ENCODE measurements at regions not wholly inside any gene's neighbourhood (a gene's known extent, or its start where the extent isn't known, plus 50 kb on each side); places are given as distances from the start of the nearest gene placed in this dataset.

DNA sequence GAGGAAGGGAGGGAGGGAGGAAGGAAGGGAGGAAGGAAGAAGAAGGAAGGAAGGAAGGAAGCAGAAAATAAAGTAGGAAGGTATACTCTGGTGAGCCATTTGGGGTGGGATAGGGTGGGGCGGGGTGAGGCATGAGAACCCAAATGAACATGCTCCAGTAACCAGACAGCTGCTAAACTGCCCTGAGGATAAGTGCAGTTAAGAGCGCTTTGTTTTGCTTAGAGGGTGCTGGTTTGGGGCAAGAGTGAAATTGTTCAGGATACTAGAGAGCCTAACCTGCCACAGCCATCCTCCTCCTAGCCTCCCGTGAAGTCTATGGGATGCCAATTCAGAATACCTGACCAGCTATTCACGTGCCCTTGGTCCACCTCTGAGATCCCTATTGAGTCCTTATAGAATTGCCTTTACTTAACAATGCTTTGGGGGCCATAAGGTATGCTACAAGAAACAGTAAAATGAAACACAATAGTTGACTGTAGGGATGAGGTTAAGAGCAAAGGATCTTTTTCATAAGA, 59.0 kb upstream of the ATF3 start:
- TF ChIP-seq, protein P1, sequence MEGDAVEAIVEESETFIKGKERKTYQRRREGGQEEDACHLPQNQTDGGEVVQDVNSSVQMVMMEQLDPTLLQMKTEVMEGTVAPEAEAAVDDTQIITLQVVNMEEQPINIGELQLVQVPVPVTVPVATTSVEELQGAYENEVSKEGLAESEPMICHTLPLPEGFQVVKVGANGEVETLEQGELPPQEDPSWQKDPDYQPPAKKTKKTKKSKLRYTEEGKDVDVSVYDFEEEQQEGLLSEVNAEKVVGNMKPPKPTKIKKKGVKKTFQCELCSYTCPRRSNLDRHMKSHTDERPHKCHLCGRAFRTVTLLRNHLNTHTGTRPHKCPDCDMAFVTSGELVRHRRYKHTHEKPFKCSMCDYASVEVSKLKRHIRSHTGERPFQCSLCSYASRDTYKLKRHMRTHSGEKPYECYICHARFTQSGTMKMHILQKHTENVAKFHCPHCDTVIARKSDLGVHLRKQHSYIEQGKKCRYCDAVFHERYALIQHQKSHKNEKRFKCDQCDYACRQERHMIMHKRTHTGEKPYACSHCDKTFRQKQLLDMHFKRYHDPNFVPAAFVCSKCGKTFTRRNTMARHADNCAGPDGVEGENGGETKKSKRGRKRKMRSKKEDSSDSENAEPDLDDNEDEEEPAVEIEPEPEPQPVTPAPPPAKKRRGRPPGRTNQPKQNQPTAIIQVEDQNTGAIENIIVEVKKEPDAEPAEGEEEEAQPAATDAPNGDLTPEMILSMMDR (conservative IDR thresholded peaks at IDR 0.05; ENCODE audit: low read depth, low read length): no peak
- TF ChIP-seq EZH2 (IDR thresholded peaks at IDR 0.05; ENCODE audit: low read length, unreplicated experiment) (no peak), EZH2phosphoT487 (IDR thresholded peaks at IDR 0.05; ENCODE audit: borderline replicate concordance, low read length) (no peak)
